ENCODE measurements at regions not wholly inside any gene's neighbourhood (a gene's known extent, or its start where the extent isn't known, plus 50 kb on each side); places are given as distances from the start of the nearest gene placed in this dataset.

DNA sequence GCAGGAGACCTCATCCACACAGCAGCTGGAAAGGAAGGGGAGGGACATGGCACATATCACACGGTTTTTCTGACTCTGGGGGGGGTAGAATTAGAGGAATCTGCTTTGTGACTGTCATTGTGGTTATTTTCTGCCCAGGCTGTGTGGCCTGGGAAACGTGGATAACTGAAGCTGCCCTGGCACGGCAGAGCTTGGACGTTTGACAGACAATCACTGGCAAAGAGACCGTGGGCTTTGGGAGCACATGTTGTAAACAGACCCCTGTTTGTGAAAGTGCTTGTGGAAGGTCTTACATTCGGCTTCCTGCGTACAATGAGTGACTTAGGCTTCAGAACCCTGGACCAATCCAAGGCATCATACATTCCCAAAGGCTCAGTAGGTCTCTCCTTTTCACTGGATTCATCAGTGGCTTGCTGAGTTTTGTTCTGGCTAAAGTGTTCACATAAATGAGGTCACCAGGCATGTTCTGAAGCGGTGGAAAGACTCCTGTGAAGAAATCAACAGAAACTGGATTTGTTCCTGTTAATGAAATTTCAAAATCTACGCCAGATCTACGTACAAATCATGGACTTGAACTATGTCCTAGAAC is 188.2 kb downstream of the TEX36 start:
- ATAC-seq: no peak
- TF ChIP-seq, protein P1, sequence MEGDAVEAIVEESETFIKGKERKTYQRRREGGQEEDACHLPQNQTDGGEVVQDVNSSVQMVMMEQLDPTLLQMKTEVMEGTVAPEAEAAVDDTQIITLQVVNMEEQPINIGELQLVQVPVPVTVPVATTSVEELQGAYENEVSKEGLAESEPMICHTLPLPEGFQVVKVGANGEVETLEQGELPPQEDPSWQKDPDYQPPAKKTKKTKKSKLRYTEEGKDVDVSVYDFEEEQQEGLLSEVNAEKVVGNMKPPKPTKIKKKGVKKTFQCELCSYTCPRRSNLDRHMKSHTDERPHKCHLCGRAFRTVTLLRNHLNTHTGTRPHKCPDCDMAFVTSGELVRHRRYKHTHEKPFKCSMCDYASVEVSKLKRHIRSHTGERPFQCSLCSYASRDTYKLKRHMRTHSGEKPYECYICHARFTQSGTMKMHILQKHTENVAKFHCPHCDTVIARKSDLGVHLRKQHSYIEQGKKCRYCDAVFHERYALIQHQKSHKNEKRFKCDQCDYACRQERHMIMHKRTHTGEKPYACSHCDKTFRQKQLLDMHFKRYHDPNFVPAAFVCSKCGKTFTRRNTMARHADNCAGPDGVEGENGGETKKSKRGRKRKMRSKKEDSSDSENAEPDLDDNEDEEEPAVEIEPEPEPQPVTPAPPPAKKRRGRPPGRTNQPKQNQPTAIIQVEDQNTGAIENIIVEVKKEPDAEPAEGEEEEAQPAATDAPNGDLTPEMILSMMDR (IDR thresholded peaks at IDR 0.05): no peak
- Histone ChIP-seq H3K36me3 (no peaks in the 10 kb centered on the region), H3K4me1 (no peaks in the 10 kb centered on the region), H3K4me3 (no peak overlapping the region), H3K9me3 (no peaks in the 10 kb centered on the region), H3K27me3 (no peaks in the 10 kb centered on the region), H3K27ac (no peak overlapping the region)
- intact Hi-C loops (cut with DNase I): no loop called here
- no peak for DNase-seq

DNA sequence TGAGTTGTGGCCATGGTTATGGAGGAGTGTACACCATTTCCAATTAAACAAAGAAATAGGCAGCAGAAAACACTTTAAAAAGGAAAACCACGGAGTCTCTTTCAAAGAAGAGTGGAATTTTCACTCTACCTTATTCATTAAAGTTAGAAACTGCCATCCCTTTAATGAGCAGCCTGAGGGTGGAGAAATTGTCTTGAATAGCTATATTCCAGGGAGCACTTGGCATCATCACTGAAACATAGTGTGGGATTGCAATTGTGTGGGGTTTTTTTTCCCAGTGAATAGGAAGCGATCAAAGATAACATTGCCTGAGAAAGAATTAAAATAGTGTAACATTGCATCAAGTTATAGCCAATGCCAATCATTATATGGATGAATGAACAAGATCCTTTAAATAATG is 191.6 kb downstream of the TEX36 start:
- H3K36me3 ChIP-seq: no peaks in the 10 kb centered on the region
- H3K4me1 ChIP-seq: no peaks in the 10 kb centered on the region
- ATAC-seq (no peak), DNase-seq (no peak)
- intact Hi-C loops (cut with DNase I): no loop called here
- no peak overlapping the region for H3K27ac ChIP-seq
- H3K4me3 ChIP-seq: no peak overlapping the region
- H3K27me3 ChIP-seq: no peaks in the 10 kb centered on the region
- H3K9me3 ChIP-seq: no peaks in the 10 kb centered on the region
- TF ChIP-seq, protein P1 (IDR thresholded peaks at IDR 0.05): no peak

DNA sequence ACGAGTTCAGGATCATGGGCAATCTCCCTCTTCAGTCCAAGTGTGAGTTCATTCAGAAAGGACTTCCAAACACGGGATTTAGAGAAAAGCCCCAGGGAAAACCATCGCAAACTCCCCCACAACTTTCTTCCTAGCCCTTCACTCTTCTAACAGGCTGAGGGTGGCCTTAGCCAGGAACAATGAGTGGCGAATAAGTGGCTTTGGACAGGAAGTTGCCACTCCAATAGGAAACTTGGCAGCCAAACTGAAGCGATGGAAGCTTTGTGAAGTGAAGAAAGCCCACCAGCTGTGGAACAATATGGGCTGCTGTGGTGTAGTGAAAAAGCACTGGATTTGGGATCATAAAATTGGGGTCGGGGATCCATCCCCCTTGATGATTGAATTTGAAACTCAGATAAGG is 193.2 kb downstream of the TEX36 start:
- H3K36me3 ChIP-seq: no peaks in the 10 kb centered on the region
- H3K4me1 ChIP-seq: no peaks in the 10 kb centered on the region
- H3K4me3 ChIP-seq: no peak overlapping the region
- H3K9me3 ChIP-seq: no peaks in the 10 kb centered on the region
- TF ChIP-seq, protein P1 (IDR thresholded peaks at IDR 0.05): no peak
- ATAC-seq: no peak
- no peak for DNase-seq
- H3K27me3 ChIP-seq: no peaks in the 10 kb centered on the region
- intact Hi-C loops (cut with DNase I): no loop called here
- no peak overlapping the region for H3K27ac ChIP-seq

DNA sequence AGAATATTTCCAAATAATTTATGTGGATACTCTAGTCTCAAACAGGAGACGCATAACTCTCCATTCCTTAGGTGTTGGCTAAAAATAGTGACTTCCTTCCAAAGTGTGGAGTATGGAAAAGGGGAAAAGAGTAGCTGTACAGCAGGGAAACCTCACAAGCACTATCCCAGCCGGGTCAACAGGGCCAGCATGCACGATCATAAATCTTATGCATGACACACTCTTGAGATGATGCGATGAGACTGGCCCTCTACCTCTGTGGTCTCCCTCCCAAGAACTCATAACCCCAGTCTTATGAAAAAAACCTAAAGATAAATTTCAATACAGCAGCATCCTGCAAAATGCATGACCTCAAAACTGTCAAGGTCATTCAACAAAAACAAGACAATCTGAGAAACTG is 197.3 kb downstream of the TEX36 start:
- Histone ChIP-seq H3K4me3 (no peak overlapping the region), H3K9me3 (no peaks in the 10 kb centered on the region), H3K36me3 (no peaks in the 10 kb centered on the region), H3K27me3 (no peaks in the 10 kb centered on the region), H3K27ac (no peak overlapping the region), H3K4me1 (no peaks in the 10 kb centered on the region)
- ATAC-seq (no peak), DNase-seq (no peak)
- TF ChIP-seq, protein P1 (IDR thresholded peaks at IDR 0.05): no peak
- intact Hi-C loops (cut with DNase I): no loop called here

DNA sequence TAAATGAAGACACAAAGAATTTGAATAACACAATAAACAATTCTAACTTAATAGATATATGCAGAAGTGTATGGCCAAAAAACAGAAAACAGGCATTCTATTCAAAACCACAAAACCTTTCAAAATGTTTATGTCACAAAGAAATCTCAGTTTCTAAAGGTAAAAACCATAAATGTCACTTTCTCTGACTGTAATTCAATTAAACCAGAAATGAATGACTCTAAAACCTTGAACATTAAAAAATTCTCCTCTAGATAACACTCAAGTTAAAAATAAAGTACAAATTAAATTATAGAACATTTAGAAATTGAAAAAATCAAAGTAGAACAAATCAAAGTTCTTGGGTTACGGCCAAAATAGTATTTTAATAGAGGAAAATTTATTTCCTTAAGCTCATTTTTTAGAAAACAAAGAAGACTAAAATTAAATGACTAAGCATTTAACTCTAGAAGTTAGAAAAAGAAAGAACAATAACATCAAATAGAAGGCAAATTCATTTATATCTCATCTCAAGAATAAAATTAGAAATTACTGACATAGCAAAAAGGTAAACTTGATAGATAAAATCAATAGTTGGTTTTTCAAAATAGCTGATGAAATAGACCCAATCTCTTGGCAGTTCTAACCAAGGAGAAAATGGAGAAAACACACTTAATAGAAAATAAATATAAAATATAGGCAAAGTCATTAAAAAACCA is 198.8 kb downstream of the TEX36 start:
- Histone ChIP-seq H3K27me3 (peaks cover 5% of the 10 kb centered on the region), H3K4me3 (no peak overlapping the region), H3K9me3 (no peaks in the 10 kb centered on the region), H3K4me1 (no peaks in the 10 kb centered on the region), H3K27ac (no peak overlapping the region), H3K36me3 (no peaks in the 10 kb centered on the region)
- no peak for DNase-seq
- no peak for ATAC-seq
- intact Hi-C loops (cut with DNase I): no loop called here
- TF ChIP-seq, protein P1 (IDR thresholded peaks at IDR 0.05): no peak

Measured in upper lobe of right lung (tissue), 1 donor.